NOMO-1 treated with DMSO at 0.1 percent for 48 hours (cell line): ENCODE measurements at regions not wholly inside any gene's neighbourhood (a gene's known extent, or its start where the extent isn't known, plus 50 kb on each side); places are given as distances from the start of the nearest gene placed in this dataset.

Source experiments
- DNase-seq: peaks from one replicate; lab custom pipeline; 2025; ENCODE audit not compliant: unreplicated experiment; lab: John Stamatoyannopoulos, UW

GRCh38 chr12:118467641-118468305 is 91.4 kb downstream of the SUDS3 start:
- no peak for DNase-seq

GRCh38 chr12:118472940-118473339 is 96.6 kb downstream of the SUDS3 start:
- no peak for DNase-seq

GRCh38 chr12:118480235-118480634 is 103.9 kb downstream of the SUDS3 start:
- no peak for DNase-seq

GRCh38 chr12:118488034-118488433 is 111.7 kb downstream of the SUDS3 start:
- no peak for DNase-seq

- no peak for DNase-seq
These were observed 117.6 kb downstream of the SUDS3 start for GRCh38 chr12:118493962-118494361.

GRCh38 chr12:118494776-118495175 is 118.4 kb downstream of the SUDS3 start:
- DNase-seq, result no peak

- DNase-seq, result no peak
These were observed 118.9 kb downstream of the SUDS3 start for GRCh38 chr12:118495296-118495695.

GRCh38 chr12:118498171-118498570 is 121.8 kb downstream of the SUDS3 start:
- DNase-seq, result no peak

GRCh38 chr12:118500299-118500698 is 123.9 kb downstream of the SUDS3 start:
- no peak for DNase-seq

GRCh38 chr12:118501489-118501888 is 125.1 kb downstream of the SUDS3 start:
- no peak for DNase-seq

- no peak for DNase-seq
These were observed 127.1 kb downstream of the SUDS3 start for GRCh38 chr12:118503476-118503875.

GRCh38 chr12:118512669-118513068 is 136.3 kb downstream of the SUDS3 start:
- no peak for DNase-seq

GRCh38 chr12:118513611-118514010 is 137.3 kb downstream of the SUDS3 start:
- no peak for DNase-seq

GRCh38 chr12:118514297-118514696 is 137.9 kb downstream of the SUDS3 start:
- no peak for DNase-seq

GRCh38 chr12:118520214-118521035 is 144.1 kb downstream of the SUDS3 start:
- DNase-seq, result no peak

- no peak for DNase-seq
These were observed 144.6 kb downstream of the SUDS3 start for GRCh38 chr12:118521036-118521370.

- DNase-seq, result no peak
These were observed 148.1 kb downstream of the SUDS3 start for GRCh38 chr12:118524446-118524845.

- DNase-seq, result no peak
These were observed 148.9 kb downstream of the SUDS3 start for GRCh38 chr12:118525216-118525615.

GRCh38 chr12:118526255-118527095 is 150.1 kb downstream of the SUDS3 start:
- DNase-seq, result no peak

GRCh38 chr12:118527310-118527709 is 151.0 kb downstream of the SUDS3 start:
- DNase-seq, result no peak

- DNase-seq, result no peak
These were observed 152.3 kb downstream of the SUDS3 start for GRCh38 chr12:118528625-118529024.

GRCh38 chr12:118534003-118534402 is 157.6 kb downstream of the SUDS3 start:
- DNase-seq, result no peak
